Activated naive CD4-positive, alpha-beta T cell treated with anti-CD3 and anti-CD28 coated beads, Interleukin-2, amount 10 ng/mL, durations not matched to agents 7 days and 5 days (primary cell): ENCODE measurements at regions not wholly inside any gene's neighbourhood (a gene's known extent, or its start where the extent isn't known, plus 50 kb on each side); places are given as distances from the start of the nearest gene placed in this dataset.

Experiments used
- CTCF ChIA-PET: fragments of 350-600 bp; sonication (Branson Sonifier 250); formaldehyde crosslinking; loops from one replicate; lab custom pipeline; 2021; ENCODE audit warnings: antibody characterized with exemption; lab: Charles Lee
- DNase-seq: peaks from one replicate; pipeline ENCODE4 v3.0.0-alpha.2; 2020
- H3K27ac Mint-ChIP-seq: one replicate; pipeline ENCODE4 v1.8.0; 2021; ENCODE audit warnings: mild to moderate bottlenecking, moderate library complexity, mixed read lengths
- H3K27me3 Mint-ChIP-seq: one replicate; pipeline ENCODE4 v1.8.0; 2021; ENCODE audit warnings: mild to moderate bottlenecking, mixed read lengths
- H3K36me3 Mint-ChIP-seq: one replicate; pipeline ENCODE4 v1.8.0; 2021; ENCODE audit warnings: mixed read lengths
- H3K4me1 Mint-ChIP-seq: one replicate; pipeline ENCODE4 v1.8.0; 2021; ENCODE audit warnings: mixed read lengths
- H3K4me3 Mint-ChIP-seq: one replicate; pipeline ENCODE4 v1.8.0; 2021; ENCODE audit warnings: mild to moderate bottlenecking, moderate library complexity, mixed read lengths
- H3K9me3 Mint-ChIP-seq: one replicate; pipeline ENCODE4 v1.8.0; 2021; ENCODE audit warnings: mixed read lengths

- Mint-ChIP-seq H3K27me3 (no peaks in the 10 kb centered on the region), H3K9me3 (no peaks in the 10 kb centered on the region)
Measured at GRCh38 chr4:164481306-164482091, 272.4 kb upstream of the SMIM31 start.

GRCh38 chr4:164482092-164482404 is 271.9 kb upstream of the SMIM31 start:
- H3K36me3 Mint-ChIP-seq: no peaks in the 10 kb centered on the region
- CTCF ChIA-PET: no interaction called here
- DNase-seq: no peak
- H3K9me3 Mint-ChIP-seq: no peaks in the 10 kb centered on the region
- H3K4me3 Mint-ChIP-seq: no peak overlapping the region
- no peaks in the 10 kb centered on the region for H3K27me3 Mint-ChIP-seq
- H3K4me1 Mint-ChIP-seq: no peaks in the 10 kb centered on the region
- no peak overlapping the region for H3K27ac Mint-ChIP-seq

More at GRCh38 chr4:164481306-164482091, 272.4 kb upstream of the SMIM31 start:
- H3K4me3 Mint-ChIP-seq: no peak overlapping the region
- no peaks in the 10 kb centered on the region for H3K4me1 Mint-ChIP-seq
- DNase-seq: no peak
- H3K27ac Mint-ChIP-seq: no peak overlapping the region
- no peaks in the 10 kb centered on the region for H3K36me3 Mint-ChIP-seq
- CTCF ChIA-PET: no interaction called here

GRCh38 chr4:164482758-164483157 is 271.2 kb upstream of the SMIM31 start:
- DNase-seq: no peak
- CTCF ChIA-PET: no interaction called here
- Mint-ChIP-seq H3K36me3 (no peaks in the 10 kb centered on the region), H3K4me1 (no peaks in the 10 kb centered on the region), H3K27ac (no peak overlapping the region), H3K9me3 (no peaks in the 10 kb centered on the region), H3K27me3 (no peaks in the 10 kb centered on the region), H3K4me3 (no peak overlapping the region)

GRCh38 chr4:164483711-164484110 is 270.2 kb upstream of the SMIM31 start:
- H3K4me3 Mint-ChIP-seq: no peak overlapping the region
- CTCF ChIA-PET: no interaction called here
- H3K27ac Mint-ChIP-seq: no peak overlapping the region
- no peak for DNase-seq
- no peaks in the 10 kb centered on the region for H3K4me1 Mint-ChIP-seq
- H3K27me3 Mint-ChIP-seq: no peaks in the 10 kb centered on the region
- no peaks in the 10 kb centered on the region for H3K36me3 Mint-ChIP-seq
- H3K9me3 Mint-ChIP-seq: no peaks in the 10 kb centered on the region

- no peaks in the 10 kb centered on the region for H3K27me3 Mint-ChIP-seq
- no peak overlapping the region for H3K4me3 Mint-ChIP-seq
- no peaks in the 10 kb centered on the region for H3K9me3 Mint-ChIP-seq
- CTCF ChIA-PET: interaction anchor here (0.7 kb wide), 1 partner anchor 37 kb away, joined by 4 read pairs; no protein-coding TSS in a partner anchor
- no peak for DNase-seq
- H3K4me1 Mint-ChIP-seq: no peaks in the 10 kb centered on the region
- no peaks in the 10 kb centered on the region for H3K36me3 Mint-ChIP-seq
- H3K27ac Mint-ChIP-seq: no peak overlapping the region
Measured at GRCh38 chr4:164484551-164484950, 269.4 kb upstream of the SMIM31 start.

GRCh38 chr4:164485136-164485535 is 268.8 kb upstream of the SMIM31 start:
- H3K4me1 Mint-ChIP-seq: no peaks in the 10 kb centered on the region
- no peak overlapping the region for H3K27ac Mint-ChIP-seq

GRCh38 chr4:164488114-164488513 is 265.8 kb upstream of the SMIM31 start:
- H3K27me3 Mint-ChIP-seq: no peaks in the 10 kb centered on the region
- no peaks in the 10 kb centered on the region for H3K9me3 Mint-ChIP-seq
- CTCF ChIA-PET: no interaction called here
- DNase-seq: no peak
- H3K4me3 Mint-ChIP-seq: no peak overlapping the region
- H3K36me3 Mint-ChIP-seq: no peaks in the 10 kb centered on the region
- no peaks in the 10 kb centered on the region for H3K4me1 Mint-ChIP-seq
- no peak overlapping the region for H3K27ac Mint-ChIP-seq

More at GRCh38 chr4:164485136-164485535, 268.8 kb upstream of the SMIM31 start:
- DNase-seq: no peak
- Mint-ChIP-seq H3K27me3 (no peaks in the 10 kb centered on the region), H3K9me3 (no peaks in the 10 kb centered on the region), H3K36me3 (no peaks in the 10 kb centered on the region), H3K4me3 (no peak overlapping the region)
- CTCF ChIA-PET: no interaction called here

- Mint-ChIP-seq H3K36me3 (no peaks in the 10 kb centered on the region), H3K9me3 (no peaks in the 10 kb centered on the region), H3K27ac (no peak overlapping the region), H3K27me3 (no peaks in the 10 kb centered on the region), H3K4me3 (no peak overlapping the region), H3K4me1 (no peaks in the 10 kb centered on the region)
- CTCF ChIA-PET: no interaction called here
- no peak for DNase-seq
Measured at GRCh38 chr4:164501074-164501473, 252.9 kb upstream of the SMIM31 start.

- Mint-ChIP-seq H3K27ac (no peak overlapping the region), H3K27me3 (no peaks in the 10 kb centered on the region), H3K36me3 (no peaks in the 10 kb centered on the region), H3K4me1 (no peaks in the 10 kb centered on the region), H3K9me3 (no peaks in the 10 kb centered on the region), H3K4me3 (no peak overlapping the region)
- CTCF ChIA-PET: no interaction called here
- no peak for DNase-seq
Measured at GRCh38 chr4:164503874-164504273, 250.1 kb upstream of the SMIM31 start.

- Mint-ChIP-seq H3K4me3 (no peak overlapping the region), H3K36me3 (no peaks in the 10 kb centered on the region), H3K9me3 (no peaks in the 10 kb centered on the region), H3K27ac (no peak overlapping the region), H3K27me3 (no peaks in the 10 kb centered on the region), H3K4me1 (no peaks in the 10 kb centered on the region)
- CTCF ChIA-PET: no interaction called here
- DNase-seq: no peak
Measured at GRCh38 chr4:164508097-164508496, 245.8 kb upstream of the SMIM31 start.

GRCh38 chr4:164508771-164509170 is 245.2 kb upstream of the SMIM31 start:
- CTCF ChIA-PET: no interaction called here
- Mint-ChIP-seq H3K27ac (no peak overlapping the region), H3K4me1 (no peaks in the 10 kb centered on the region), H3K9me3 (no peaks in the 10 kb centered on the region), H3K4me3 (no peak overlapping the region), H3K36me3 (no peaks in the 10 kb centered on the region), H3K27me3 (no peaks in the 10 kb centered on the region)
- DNase-seq: no peak

GRCh38 chr4:164509951-164510350 is 244.0 kb upstream of the SMIM31 start:
- Mint-ChIP-seq H3K27me3 (no peaks in the 10 kb centered on the region), H3K27ac (no peak overlapping the region), H3K4me1 (no peaks in the 10 kb centered on the region), H3K4me3 (no peak overlapping the region), H3K9me3 (no peaks in the 10 kb centered on the region), H3K36me3 (no peaks in the 10 kb centered on the region)
- DNase-seq: no peak
- CTCF ChIA-PET: no interaction called here

- no peak overlapping the region for H3K27ac Mint-ChIP-seq
- no peaks in the 10 kb centered on the region for H3K4me1 Mint-ChIP-seq
- CTCF ChIA-PET: no interaction called here
- no peak for DNase-seq
- H3K36me3 Mint-ChIP-seq: no peaks in the 10 kb centered on the region
- H3K9me3 Mint-ChIP-seq: peaks cover under 1% of the 10 kb centered on the region
- H3K27me3 Mint-ChIP-seq: no peaks in the 10 kb centered on the region
- H3K4me3 Mint-ChIP-seq: no peak overlapping the region
Measured at GRCh38 chr4:164512124-164512523, 241.8 kb upstream of the SMIM31 start.

GRCh38 chr4:164514765-164515164 is 239.2 kb upstream of the SMIM31 start:
- Mint-ChIP-seq H3K9me3 (peaks cover 3% of the 10 kb centered on the region), H3K27me3 (no peaks in the 10 kb centered on the region)
- CTCF ChIA-PET: no interaction called here

GRCh38 chr4:164524789-164525188 is 229.1 kb upstream of the SMIM31 start:
- Mint-ChIP-seq H3K36me3 (no peaks in the 10 kb centered on the region), H3K4me3 (no peak overlapping the region), H3K4me1 (no peaks in the 10 kb centered on the region), H3K27ac (no peak overlapping the region), H3K9me3 (no peaks in the 10 kb centered on the region), H3K27me3 (no peaks in the 10 kb centered on the region)
- DNase-seq: no peak
- CTCF ChIA-PET: no interaction called here

More at GRCh38 chr4:164514765-164515164, 239.2 kb upstream of the SMIM31 start:
- H3K4me1 Mint-ChIP-seq: no peaks in the 10 kb centered on the region
- H3K4me3 Mint-ChIP-seq: no peak overlapping the region
- no peaks in the 10 kb centered on the region for H3K36me3 Mint-ChIP-seq
- no peak overlapping the region for H3K27ac Mint-ChIP-seq
- DNase-seq: no peak
